GM12878 (cell line): ENCODE measurements at regions not wholly inside any gene's neighbourhood (a gene's known extent, or its start where the extent isn't known, plus 50 kb on each side); places are given as distances from the start of the nearest gene placed in this dataset.

ENCODE experiments used
- ATAC-seq: fragments of 200-7000 bp; cut with Tn5 transposase; 3 replicates; pipeline ENCODE4 v1.9.1; 2020; ENCODE audit warnings: mild to moderate bottlenecking, moderate library complexity
- BruUV-seq: library from RNA; stranded (reverse); fragments of 400-500 nt; replicated peaks from 2 replicates; lab custom pipeline; 2021; lab: Mats Ljungman, UMichigan
- CTCF ChIA-PET: fragments of 300-600 bp; sonication (Branson Sonifier 250); formaldehyde crosslinking; extraction: SDS; loops from one replicate; lab custom pipeline; 2021; ENCODE audit warnings: inconsistent platforms; lab: Yijun Ruan, JAX
- POLR2A ChIA-PET: fragments of 350-600 bp; formaldehyde crosslinking; extraction: SDS; loops from one replicate; lab custom pipeline; 2021; ENCODE audit warnings: inconsistent platforms; lab: Charles Lee
- RAD21 ChIA-PET: fragments of 300-600 bp; sonication (Branson Sonifier 250); formaldehyde crosslinking; loops from one replicate; lab custom pipeline; 2023; ENCODE audit warnings: antibody characterized with exemption; ENCODE audit not compliant: unreplicated experiment; lab: Charles Lee
- SMC1A ChIA-PET: fragments of 300-600 bp; sonication (Branson Sonifier 250); formaldehyde crosslinking; loops from one replicate; lab custom pipeline; 2023; ENCODE audit not compliant: unreplicated experiment, uncharacterized antibody; lab: Charles Lee
- DNase-seq: peaks from one replicate; pipeline ENCODE4 v3.0.0-alpha.2; 2011; ENCODE audit warnings: low read depth, low spot score
- FAIRE-seq: peaks from 3 replicates; lab custom pipeline; 2011; peaks lifted over from hg19 to GRCh38; lab: Jason Lieb, UNC
- H2AFZ ChIP-seq: 2 replicates; pipeline ENCODE4 v1.6.0; 2011; ENCODE audit warnings: low read depth, low read length, control low read depth; ENCODE audit not compliant: control insufficient read depth
- H3K27ac ChIP-seq: 2 replicates; pipeline ENCODE4 v1.5.1; 2011; ENCODE audit warnings: control low read depth; ENCODE audit not compliant: control insufficient read depth, insufficient read depth
- H3K27me3 ChIP-seq, 2 experiments: replicated peaks in 1 of 2; 2 replicates each; pipeline versions ENCODE4 v1.6.0 to v1.6.1; 2011; ENCODE audit warnings: low read length in 1 of 2; ENCODE audit not compliant: control insufficient read depth in 2 of 2, insufficient read depth in 2 of 2
- H3K36me3 ChIP-seq, 2 experiments: 2 replicates each; pipeline ENCODE4 v1.5.1; 2011; ENCODE audit warnings: low read length in 1 of 2; ENCODE audit not compliant: control insufficient read depth in 2 of 2, insufficient read depth in 2 of 2
- H3K4me1 ChIP-seq: 2 replicates; pipeline ENCODE4 v1.6.1; 2011; ENCODE audit warnings: mild to moderate bottlenecking, low read length, moderate library complexity, mixed read lengths; ENCODE audit not compliant: control insufficient read depth, insufficient read depth
- H3K4me2 ChIP-seq: 2 replicates; pipeline ENCODE4 v1.6.0; 2011; ENCODE audit warnings: control low read depth; ENCODE audit not compliant: control insufficient read depth, insufficient read depth
- H3K4me3 ChIP-seq: fragments of 200-600 bp; sonication (generic); 2 replicates; pipeline ENCODE4 v1.5.1; 2016
- H3K79me2 ChIP-seq: 2 replicates; pipeline ENCODE4 v1.6.0; 2011; ENCODE audit warnings: low read length; ENCODE audit not compliant: control insufficient read depth, insufficient read depth
- H3K9ac ChIP-seq: 2 replicates; pipeline ENCODE4 v1.8.0; 2011; ENCODE audit warnings: low read length, control low read depth, mixed read lengths; ENCODE audit not compliant: control insufficient read depth, insufficient read depth
- H3K9me3 ChIP-seq: replicated peaks from 3 replicates; pipeline ENCODE4 v1.5.1; 2011; ENCODE audit warnings: mild to moderate bottlenecking, low read length; ENCODE audit not compliant: control insufficient read depth, insufficient read depth
- H4K20me1 ChIP-seq: 2 replicates; pipeline ENCODE4 v1.6.0; 2011; ENCODE audit not compliant: control insufficient read depth, insufficient read depth
- ASH2L ChIP-seq: fragments of 300-600, 200-600 bp; sonication (generic); IDR thresholded peaks from 2 replicates; pipeline ENCODE4 v1.6.1; 2017; ENCODE audit warnings: low read depth, mild to moderate bottlenecking, borderline replicate concordance
- EZH2 ChIP-seq: IDR thresholded peaks from 2 replicates; pipeline ENCODE4 v1.6.1; 2012; ENCODE audit warnings: low read depth, mild to moderate bottlenecking, control low read depth, inconsistent platforms, low read length, borderline replicate concordance; ENCODE audit not compliant: control insufficient read depth
- HCFC1 ChIP-seq: fragments of 150-350 bp; IDR thresholded peaks from 2 replicates; pipeline ENCODE4 v1.6.1; 2014; ENCODE audit warnings: low read length
- NBN ChIP-seq: fragments of 450-650 bp; IDR thresholded peaks from 2 replicates; pipeline ENCODE4 v1.6.1; 2016
- NR2C2 ChIP-seq: IDR thresholded peaks from 2 replicates; pipeline ENCODE4 v1.6.1; 2011; ENCODE audit warnings: borderline replicate concordance, low read depth; ENCODE audit not compliant: control insufficient read depth, insufficient read length
- RBBP5 ChIP-seq: fragments of 200-600 bp; sonication (generic); conservative IDR thresholded peaks from 2 replicates; pipeline ENCODE4 v1.6.1; 2016
- RCOR1 ChIP-seq: conservative IDR thresholded peaks from 2 replicates; pipeline ENCODE4 v1.6.1; 2012; ENCODE audit warnings: low read depth, low read length, improper control_type of control experiment
- SP1 ChIP-seq: IDR thresholded peaks from one replicate; pipeline ENCODE4 v1.6.1; 2011; ENCODE audit warnings: low read depth, low read length
- SRF ChIP-seq, 2 experiments: IDR thresholded peaks; 2 replicates each; pipeline ENCODE4 v1.6.1; 2011; ENCODE audit warnings: low read depth in 2 of 2, low read length in 2 of 2, mild to moderate bottlenecking in 1 of 2, moderate library complexity in 1 of 2
- WGBS: methylation state at CpG from one replicate; pipeline ENCODE4 v1.1.6; 2016; ENCODE audit warnings: low lambda C conversion rate; ENCODE audit not compliant: insufficient replicate concordance, insufficient coverage; ENCODE audit errors: missing lambda C conversion rate; 5-methylcytosine and 5-hydroxymethylcytosine counted together
- in situ Hi-C: fragments of 300-500 bp; cut with MboI; formaldehyde crosslinking; loops from 9 replicates; pipeline ENCODE4 v1.14.3; 2018; ENCODE audit warnings: mixed read lengths
- intact Hi-C: fragments of 100-400 bp; cut with micrococcal nuclease; formaldehyde crosslinking; loops from one replicate; pipeline ENCODE4 v1.14.2; 2022; ENCODE audit not compliant: unreplicated experiment
- TF ChIP-seq, protein P1 (sequence below): fragments of 450-650 bp; IDR thresholded peaks from 2 replicates; pipeline ENCODE4 v1.6.1; 2017; ENCODE audit warnings: low read depth, mild to moderate bottlenecking, moderate library complexity
- TF ChIP-seq, protein P2 (sequence below): IDR thresholded peaks from 2 replicates; pipeline ENCODE4 v1.6.1; 2012; ENCODE audit warnings: low read depth, low read length, improper control_type of control experiment
- TF ChIP-seq, protein P3 (sequence below): fragments of 450-650 bp; formaldehyde crosslinking; IDR thresholded peaks from 2 replicates; pipeline ENCODE4 v1.4.0; 2020; ENCODE audit warnings: mild to moderate bottlenecking, moderate library complexity

DNA sequence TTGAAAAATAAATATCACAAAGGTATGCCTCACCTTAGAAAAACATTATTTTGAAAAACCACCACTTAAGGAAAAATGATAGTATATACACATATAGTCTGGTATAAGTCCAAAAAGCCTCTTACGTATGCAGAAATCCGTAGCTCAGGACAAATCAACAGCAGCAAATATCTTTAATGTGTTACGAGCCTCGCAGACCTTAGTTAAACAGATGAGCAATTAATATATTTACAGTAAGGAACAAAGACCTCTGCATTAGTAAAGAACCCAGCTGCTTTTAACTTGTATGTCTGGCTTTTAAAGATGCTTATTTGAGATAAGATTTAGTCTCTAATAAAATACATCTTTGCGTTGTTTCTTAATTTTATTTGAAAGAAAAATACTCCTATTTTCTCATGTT is 79.9 kb upstream of the CHRM3 start:
- Histone ChIP-seq H3K4me2 (no peak overlapping the region), H3K9me3 (no peaks in the 10 kb centered on the region), H3K4me1 (no peaks in the 10 kb centered on the region), H3K4me3 (no peak overlapping the region), H3K27me3 (no peaks in the 10 kb centered on the region), H2AFZ (no peak overlapping the region), H3K27ac (no peak overlapping the region), H3K9ac (no peak overlapping the region), H4K20me1 (no peaks in the 10 kb centered on the region), H3K79me2 (no peaks in the 10 kb centered on the region), H3K36me3 (no peaks in the 10 kb centered on the region)
- DNase-seq (no peak), ATAC-seq (no peak), FAIRE-seq (no peak)
- ChIA-PET CTCF (no interaction called here), POLR2A (no interaction called here), RAD21 (no interaction called here), SMC1A (no interaction called here)
- BruUV-seq = no TSS peak
- intact Hi-C loops = no loop called here
- WGBS = 61% methylated on average over 5 of the region's 5 CpGs
- in situ Hi-C loops = no loop called here
- TF ChIP-seq, protein P1, sequence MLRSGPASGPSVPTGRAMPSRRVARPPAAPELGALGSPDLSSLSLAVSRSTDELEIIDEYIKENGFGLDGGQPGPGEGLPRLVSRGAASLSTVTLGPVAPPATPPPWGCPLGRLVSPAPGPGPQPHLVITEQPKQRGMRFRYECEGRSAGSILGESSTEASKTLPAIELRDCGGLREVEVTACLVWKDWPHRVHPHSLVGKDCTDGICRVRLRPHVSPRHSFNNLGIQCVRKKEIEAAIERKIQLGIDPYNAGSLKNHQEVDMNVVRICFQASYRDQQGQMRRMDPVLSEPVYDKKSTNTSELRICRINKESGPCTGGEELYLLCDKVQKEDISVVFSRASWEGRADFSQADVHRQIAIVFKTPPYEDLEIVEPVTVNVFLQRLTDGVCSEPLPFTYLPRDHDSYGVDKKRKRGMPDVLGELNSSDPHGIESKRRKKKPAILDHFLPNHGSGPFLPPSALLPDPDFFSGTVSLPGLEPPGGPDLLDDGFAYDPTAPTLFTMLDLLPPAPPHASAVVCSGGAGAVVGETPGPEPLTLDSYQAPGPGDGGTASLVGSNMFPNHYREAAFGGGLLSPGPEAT = no peak
- TF ChIP-seq RBBP5 = no peak
- TF ChIP-seq SP1 = no peak

DNA sequence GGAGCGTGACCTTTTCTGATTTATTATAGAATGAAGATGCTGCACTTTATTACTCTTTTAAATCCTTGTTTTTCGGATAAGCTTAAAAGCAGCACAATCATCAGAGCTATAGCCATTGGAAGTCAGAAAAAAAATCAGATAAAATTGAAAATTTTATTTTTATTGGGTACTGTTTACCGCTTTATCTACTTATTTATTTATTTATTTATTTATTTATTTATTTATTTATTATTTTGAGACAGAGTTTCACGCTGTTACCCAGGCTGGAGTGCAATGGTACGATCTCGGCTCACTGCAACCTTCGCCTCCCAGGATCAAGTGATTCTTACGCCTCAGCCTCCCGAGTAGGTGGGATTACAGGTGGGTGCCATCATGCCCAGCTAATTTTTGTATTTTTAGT is 83.1 kb upstream of the CHRM3 start:
- H3K4me1 ChIP-seq = no peaks in the 10 kb centered on the region
- H3K9me3 ChIP-seq = no peaks in the 10 kb centered on the region
- no peak overlapping the region for H3K9ac ChIP-seq
- no peak overlapping the region for H3K4me2 ChIP-seq
- TF ChIP-seq, protein P2, sequence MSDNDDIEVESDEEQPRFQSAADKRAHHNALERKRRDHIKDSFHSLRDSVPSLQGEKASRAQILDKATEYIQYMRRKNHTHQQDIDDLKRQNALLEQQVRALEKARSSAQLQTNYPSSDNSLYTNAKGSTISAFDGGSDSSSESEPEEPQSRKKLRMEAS = no peak
- TF ChIP-seq EZH2 (no peak), ASH2L (no peak), RCOR1 (no peak), NBN (no peak), NR2C2 (no peak), SRF (IDR thresholded peaks at IDR 0.05; ENCODE audit: low read depth in 2 of 2, low read length in 2 of 2) (no peak), HCFC1 (no peak)
- TF ChIP-seq, protein P3, sequence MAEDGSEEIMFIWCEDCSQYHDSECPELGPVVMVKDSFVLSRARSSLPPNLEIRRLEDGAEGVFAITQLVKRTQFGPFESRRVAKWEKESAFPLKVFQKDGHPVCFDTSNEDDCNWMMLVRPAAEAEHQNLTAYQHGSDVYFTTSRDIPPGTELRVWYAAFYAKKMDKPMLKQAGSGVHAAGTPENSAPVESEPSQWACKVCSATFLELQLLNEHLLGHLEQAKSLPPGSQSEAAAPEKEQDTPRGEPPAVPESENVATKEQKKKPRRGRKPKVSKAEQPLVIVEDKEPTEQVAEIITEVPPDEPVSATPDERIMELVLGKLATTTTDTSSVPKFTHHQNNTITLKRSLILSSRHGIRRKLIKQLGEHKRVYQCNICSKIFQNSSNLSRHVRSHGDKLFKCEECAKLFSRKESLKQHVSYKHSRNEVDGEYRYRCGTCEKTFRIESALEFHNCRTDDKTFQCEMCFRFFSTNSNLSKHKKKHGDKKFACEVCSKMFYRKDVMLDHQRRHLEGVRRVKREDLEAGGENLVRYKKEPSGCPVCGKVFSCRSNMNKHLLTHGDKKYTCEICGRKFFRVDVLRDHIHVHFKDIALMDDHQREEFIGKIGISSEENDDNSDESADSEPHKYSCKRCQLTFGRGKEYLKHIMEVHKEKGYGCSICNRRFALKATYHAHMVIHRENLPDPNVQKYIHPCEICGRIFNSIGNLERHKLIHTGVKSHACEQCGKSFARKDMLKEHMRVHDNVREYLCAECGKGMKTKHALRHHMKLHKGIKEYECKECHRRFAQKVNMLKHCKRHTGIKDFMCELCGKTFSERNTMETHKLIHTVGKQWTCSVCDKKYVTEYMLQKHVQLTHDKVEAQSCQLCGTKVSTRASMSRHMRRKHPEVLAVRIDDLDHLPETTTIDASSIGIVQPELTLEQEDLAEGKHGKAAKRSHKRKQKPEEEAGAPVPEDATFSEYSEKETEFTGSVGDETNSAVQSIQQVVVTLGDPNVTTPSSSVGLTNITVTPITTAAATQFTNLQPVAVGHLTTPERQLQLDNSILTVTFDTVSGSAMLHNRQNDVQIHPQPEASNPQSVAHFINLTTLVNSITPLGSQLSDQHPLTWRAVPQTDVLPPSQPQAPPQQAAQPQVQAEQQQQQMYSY = no peak
- H3K36me3 ChIP-seq = no peaks in the 10 kb centered on the region
- no peak for FAIRE-seq
- no peak overlapping the region for H3K4me3 ChIP-seq
- no peaks in the 10 kb centered on the region for H3K27me3 ChIP-seq
- WGBS = 61% methylated on average over 9 of the region's 9 CpGs
- no TSS peak for BruUV-seq
- POLR2A ChIA-PET = no interaction called here
- RAD21 ChIA-PET = no interaction called here
- no peaks in the 10 kb centered on the region for H4K20me1 ChIP-seq
- CTCF ChIA-PET = interaction anchor here (0.6 kb wide), 1 partner anchor 92 kb away, joined by 3 read pairs; no protein-coding TSS in a partner anchor
- no peaks in the 10 kb centered on the region for H3K79me2 ChIP-seq
- SMC1A ChIA-PET = no interaction called here
- no peak for DNase-seq
- H2AFZ ChIP-seq = no peak overlapping the region
- no peak overlapping the region for H3K27ac ChIP-seq
- no peak for ATAC-seq
- intact Hi-C loops (no loop called here), in situ Hi-C loops (no loop called here)
